ENCODE measurements at regions not wholly inside any gene's neighbourhood (a gene's known extent, or its start where the extent isn't known, plus 50 kb on each side); places are given as distances from the start of the nearest gene placed in this dataset.

- TF ChIP-seq CTCF (IDR thresholded peaks at IDR 0.05; ENCODE audit: borderline replicate concordance, extremely low read depth, low read length, poor library complexity, severe bottlenecking) (no peak), EZH2 (IDR thresholded peaks at IDR 0.05; ENCODE audit: borderline replicate concordance, low read depth, low read length, severe bottlenecking) (no peak)
These were observed 94.8 kb upstream of the PCDH18 start for GRCh38 chr4:137626942-137627738.
